AML-193 (cell line): ENCODE measurements at regions not wholly inside any gene's neighbourhood (a gene's known extent, or its start where the extent isn't known, plus 50 kb on each side); places are given as distances from the start of the nearest gene placed in this dataset.

Experiments used
- DNase-seq, 2 experiments: peaks; one replicate each; lab custom pipeline; 2025; lab: John Stamatoyannopoulos, UW

DNA sequence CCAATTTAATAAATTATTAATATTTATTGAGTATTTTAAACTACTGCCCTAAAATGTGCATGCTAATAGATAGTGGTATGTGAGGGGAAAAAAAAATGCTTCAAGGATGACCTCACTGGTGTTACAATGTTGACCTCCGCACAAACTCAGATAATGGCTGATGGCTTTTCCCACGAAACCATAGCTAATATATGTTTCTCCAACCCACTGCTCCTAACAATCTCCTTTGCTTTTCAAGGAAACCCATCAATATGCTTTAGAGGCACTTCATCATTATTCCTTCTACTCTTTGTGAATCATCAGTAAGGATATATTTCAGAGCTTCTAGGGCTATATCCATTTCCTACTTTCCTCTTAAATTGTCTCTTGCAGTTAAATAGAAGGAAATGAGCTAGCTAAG is 1752.0 kb upstream of the TENM3 start:
- DNase-seq, result no peak

DNA sequence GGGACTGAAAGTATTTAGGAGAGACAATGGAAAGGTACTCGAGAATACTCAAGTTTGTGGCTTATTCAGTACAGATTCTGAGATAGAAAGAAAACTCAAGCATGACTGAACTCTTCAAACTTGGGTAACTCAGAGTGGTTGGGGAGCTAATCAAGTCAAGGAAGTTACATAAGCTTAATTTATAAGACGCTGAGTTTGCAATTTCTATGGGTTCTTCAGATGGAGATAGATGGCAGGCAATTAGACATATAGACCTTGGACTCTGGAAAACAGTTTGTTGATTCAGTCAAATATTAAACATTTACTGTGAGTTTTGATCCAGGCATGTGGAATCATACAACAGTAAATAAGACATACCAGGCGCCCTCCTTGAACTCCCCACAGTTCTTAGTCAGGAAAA is 1749.9 kb upstream of the TENM3 start:
- DNase-seq, result no peak

DNA sequence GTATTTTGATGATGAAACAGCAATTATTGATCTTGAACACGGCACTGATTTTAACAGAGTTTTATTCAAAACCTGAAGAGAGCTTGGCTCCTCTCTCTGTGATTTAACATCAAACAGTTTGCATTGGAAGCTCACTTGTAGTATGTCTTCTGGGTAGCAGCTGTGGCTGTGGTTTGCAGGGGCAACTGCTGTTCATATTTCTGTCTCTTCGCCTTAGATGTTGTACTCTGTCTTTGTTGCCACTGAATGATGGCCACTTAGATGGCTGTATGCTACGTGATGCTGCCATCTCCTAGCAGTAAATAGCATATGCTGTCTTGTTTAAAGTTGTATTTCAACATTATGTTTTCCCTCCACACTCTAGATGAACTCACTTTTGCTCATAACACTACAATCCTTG is 1743.0 kb upstream of the TENM3 start:
- no peak for DNase-seq

DNA sequence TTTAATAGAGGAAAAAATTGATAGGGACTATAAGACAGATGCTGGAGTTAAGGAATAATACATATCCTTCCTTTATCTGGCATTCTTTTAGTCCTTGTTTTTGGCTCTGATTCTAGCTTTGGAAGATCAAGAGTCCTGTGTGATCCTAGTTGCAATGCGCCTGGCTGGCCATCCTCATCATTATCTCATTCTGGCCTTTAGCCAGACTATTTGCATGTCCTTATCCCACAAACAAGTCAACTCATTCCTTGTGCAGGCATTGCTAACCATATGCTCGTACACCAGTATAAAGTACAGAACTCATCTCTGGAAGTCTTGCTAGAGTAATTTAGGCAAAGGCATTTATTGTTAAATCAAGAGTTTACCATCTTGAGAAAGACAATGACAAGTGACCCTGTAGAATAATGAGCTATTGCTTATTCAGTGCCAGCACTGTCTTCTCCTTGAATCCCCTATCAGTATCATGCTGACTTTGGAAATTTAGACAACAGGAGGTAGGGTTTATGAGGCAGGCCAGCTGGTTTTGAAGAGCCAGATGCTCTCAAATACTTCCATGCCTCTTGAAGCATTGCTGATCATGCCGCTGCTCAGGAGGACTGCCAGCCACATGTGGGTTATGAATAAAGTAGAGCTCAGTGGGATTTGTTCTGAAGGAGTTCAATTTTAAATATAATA is 1730.3 kb upstream of the TENM3 start:
- no peak for DNase-seq

DNA sequence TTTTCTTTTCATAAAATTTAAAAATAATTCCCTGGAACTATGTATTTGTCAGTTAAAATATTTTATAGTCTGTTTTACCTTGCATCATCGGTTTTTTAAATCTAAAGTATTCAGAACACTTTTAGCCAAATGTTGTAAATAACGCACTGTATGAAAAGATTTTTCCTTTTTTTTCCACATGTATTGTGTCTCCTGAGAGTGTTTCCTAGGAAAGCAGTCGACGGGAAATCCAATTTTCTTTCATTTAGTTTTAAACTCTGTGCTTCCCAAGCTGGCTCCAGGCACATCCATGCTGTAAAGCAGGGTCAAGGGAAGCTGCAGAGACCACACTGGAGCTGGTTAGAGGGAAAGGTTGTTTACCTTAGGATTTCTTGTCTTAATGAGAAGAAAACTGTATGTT is 1724.3 kb upstream of the TENM3 start:
- DNase-seq, result no peak

DNA sequence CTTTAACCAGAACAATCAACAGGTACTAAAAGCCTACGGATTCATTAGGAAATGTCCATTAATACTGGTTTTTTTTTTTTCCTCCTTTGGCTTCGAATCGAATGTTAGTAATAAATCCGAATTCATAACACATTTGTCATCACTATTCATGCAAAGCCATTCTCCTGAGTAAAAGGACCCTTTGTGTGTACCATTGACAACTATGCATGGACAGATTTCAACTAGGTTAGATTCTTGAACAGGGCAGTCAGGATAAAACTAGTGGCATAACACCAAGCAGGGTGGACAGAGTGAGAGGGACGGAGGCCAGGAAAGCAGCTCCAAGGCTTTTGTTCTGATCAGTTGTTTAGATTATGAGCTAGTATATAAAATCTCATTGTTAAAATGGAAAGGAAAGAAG is 1722.0 kb upstream of the TENM3 start:
- DNase-seq, result no peak

DNA sequence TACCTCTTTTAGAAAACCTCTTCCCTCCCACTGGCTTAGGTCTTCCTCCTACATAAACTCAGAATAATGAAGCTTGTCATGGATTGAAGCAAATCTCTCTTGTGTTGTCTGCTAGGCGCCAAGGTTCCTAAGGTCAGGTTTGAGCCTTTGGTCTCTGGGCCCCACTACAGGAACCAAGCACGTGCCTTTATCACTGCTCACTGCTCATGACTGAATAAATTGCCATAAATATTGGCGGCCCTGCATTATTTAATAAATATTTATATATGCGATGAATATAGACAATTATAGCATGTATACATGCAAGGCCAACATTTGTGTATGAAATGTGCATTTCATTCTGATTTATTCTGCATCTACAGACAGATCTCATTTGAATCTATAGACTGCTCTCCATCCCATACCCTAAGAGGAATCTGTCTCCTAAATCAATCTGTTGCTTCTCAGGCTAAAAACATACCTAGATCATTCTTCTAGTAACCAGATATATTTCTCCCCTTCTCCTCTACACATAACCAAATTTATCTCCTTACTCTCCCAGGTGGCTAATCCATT is 1717.6 kb upstream of the TENM3 start:
- no peak for DNase-seq

DNA sequence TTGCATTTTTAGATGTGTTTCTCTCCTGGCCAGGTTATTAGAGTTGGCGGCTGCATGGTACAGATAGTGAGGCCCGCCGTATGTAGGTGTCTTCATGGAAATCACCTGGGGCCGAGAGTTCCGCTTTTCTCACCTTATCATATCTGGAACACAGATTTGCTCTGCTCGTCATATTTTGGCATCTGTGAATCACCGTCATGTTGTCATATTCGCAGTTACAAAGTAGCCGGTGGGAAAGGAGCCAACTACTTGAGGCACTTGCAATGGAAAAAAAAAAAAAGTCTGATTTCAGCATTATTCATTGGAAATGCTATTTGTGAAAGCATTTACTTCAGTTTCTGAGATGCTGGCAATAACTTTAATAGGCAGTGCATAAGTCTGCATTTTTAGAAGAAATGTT is 1715.2 kb upstream of the TENM3 start:
- no peak for DNase-seq

DNA sequence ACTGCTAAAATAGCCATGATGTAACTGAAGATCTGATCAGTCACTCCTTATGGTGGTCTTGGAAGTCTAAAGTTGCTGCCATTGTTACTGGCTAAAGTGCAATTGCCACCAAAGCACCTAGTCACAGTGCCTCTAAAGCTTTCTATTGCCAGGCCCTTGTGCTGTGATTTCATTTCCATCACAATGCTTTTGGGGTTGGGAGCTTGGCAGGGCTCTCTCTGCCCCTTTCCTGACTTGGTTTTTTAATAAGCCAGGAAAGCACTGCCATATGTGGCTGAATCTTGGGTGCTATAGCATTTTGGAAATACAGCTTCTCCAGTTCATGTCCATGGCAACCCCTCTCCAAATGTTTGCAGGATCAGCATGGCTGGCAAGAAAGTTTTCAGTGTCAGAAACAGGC is 1712.4 kb upstream of the TENM3 start:
- DNase-seq, result no peak

DNA sequence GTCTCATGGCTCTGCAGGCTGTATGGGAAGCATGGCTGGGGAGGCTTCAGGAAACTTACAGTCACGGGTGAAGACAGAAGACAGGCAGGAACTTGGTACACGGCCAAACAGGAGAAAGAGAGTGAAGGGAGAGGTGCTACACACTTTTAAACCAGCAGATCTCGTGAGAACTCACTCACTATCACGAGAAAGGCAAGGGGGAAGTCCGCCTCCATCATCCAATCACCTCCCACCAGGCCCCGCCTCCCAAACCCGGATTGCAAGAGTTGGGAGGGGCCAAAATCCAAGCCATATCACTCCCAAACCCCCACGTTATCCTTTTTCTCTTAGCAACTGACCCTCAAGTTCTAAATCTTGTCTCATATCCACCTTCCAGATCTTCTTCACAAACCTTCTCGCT is 1710.5 kb upstream of the TENM3 start:
- DNase-seq, result no peak

DNA sequence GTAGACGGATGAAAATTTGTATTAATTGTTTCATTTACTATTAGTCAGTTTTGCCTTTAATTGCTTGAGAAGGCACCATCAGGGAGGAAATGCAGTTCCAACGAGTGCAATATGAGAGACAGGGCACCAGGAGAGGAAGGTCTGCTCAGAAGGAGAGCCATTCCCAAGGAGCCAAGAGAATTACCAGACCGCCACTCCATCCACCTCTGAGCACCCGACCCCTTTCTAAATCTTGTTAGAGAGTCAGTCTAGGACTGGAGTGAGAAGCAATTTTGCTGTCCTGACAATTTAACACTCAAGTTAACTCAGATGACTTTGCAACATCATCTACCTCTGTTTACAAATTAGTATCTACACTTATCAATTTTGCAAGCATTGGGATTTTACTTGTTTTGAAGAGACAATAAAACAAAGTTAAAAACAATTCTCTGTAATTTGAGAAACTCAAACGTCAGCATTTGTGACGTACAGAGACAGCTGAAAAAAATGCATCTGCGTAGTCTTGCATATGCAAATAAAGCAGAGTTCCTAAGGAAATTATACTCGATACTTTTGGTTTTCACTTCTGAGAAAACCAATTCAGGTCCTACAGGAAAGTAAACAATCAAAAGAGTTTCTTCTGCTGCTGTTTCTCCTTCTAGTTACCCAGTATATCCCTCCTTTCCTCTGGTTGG is 1704.7 kb upstream of the TENM3 start:
- DNase-seq, result no peak

DNA sequence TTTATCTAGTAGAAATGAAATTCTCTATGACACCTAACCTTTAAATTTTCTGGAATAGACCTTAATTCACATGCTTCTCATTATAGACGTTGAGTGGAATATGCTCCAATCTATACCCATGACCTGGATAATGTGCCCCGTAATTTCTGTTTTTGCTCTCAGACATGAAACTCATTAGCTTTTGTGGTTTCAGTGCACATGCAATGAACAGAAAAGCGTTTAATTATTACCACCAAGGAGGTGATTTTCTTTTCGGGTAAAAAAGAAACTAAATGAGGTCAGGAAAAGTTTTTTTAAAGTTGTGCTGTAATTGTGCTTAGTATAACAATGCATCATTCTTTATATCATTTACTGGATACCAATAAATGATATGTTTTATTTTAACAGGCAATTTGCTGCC is 1703.9 kb upstream of the TENM3 start:
- DNase-seq, result no peak

DNA sequence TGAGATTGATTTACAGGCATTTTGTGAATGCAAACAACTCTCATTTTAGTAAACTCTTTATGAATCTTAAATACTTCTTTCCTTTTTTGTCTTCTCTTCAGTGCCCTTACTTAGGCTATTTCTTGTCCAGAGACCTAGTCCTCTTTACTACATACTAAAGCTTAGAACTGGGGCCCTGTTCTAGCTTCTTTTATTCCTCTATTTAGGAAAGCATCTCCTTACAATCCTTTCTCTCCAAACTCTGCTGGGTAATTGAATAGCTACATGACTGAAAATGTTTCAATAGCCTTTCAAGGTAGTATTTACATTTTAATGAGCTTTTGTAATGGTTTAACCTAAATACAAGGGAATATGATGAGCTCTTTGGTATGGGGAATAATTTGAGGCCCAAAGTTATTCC is 1701.5 kb upstream of the TENM3 start:
- no peak for DNase-seq

DNA sequence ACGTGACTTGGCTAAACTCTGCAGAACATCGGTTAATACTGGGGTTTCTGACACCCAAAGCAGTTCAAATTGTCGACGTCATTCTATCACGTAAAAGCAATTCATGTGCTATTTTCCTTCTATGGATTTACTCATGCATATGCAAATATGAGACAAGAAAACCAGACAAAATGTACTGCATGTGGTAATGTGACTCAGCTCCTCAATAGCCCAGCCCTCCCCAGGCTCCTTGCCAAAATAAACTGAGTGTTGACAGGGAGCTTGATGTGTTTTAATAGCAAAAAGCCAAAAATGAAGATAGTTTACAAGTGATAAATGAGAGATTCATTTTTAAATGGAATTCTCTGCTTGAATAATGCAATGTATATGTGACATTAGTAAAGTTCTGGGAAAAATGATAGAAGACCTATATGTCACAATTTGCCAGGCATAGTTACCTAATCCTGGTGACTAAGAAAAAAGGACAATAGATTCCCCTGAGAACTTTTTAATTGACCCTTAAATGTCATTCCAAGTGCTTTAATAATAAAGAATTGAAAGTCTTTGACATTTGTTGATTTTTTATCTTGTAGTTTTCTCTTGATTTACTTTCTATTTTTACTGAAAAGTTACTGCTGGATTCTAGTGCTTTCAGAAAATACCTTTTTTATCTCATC is 1700.6 kb upstream of the TENM3 start:
- DNase-seq, result no peak

DNA sequence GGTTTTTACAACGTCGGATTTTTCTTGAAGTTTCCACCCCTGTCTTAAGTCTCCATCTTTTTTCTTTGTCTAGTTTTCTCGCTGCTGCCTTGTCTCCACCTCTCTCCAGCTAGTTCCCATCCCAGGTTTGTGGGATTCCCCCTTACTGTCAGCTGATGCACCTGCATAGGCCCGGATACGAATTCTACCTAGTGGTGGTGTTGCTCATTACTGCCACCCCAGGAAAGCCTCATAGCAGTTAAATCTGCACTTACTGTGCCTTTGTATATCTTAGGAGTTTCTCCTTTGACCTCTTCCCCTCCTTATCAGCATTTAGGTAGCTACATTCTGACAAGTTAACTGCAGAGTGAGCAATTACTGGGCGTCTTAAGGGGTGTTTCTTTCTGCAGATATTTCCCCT is 1693.1 kb upstream of the TENM3 start:
- DNase-seq, result no peak

DNA sequence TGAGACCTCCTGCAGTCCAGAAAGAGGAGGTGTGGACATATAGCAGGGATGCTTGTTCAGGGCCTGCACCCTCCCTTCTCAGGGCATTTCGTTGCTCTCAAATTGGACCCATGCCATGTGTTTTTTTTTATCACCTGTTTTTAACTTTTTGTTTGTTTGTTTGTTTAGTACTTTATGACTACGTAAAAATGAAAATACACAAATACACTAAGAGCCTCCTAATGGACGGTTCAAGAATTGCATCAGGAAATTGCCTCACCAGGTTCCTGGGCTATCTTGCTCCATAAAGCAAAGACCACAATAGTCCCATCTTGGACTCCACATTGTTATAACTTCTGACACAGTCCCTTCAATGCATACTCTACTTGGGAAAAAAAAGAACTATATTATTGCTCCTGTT is 1685.9 kb upstream of the TENM3 start:
- no peak for DNase-seq

DNA sequence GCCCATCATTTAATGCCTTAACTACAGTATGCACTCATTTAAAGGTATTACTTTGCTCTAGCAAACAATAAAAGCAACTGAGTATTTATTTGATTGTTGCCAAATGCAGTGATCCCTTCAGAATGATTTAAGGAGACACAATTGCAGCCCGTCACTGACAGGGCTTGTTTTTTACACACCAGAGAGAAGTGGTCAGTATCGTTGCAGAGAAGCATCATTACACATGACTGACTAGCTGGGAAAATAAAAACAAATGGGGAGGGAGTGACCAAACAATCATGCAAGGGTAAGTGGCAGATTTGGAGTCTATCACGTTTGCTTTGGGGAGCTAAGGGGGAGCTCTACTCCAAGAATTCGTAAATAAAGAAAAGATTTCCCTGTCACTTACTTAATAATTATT is 1685.3 kb upstream of the TENM3 start:
- DNase-seq, result no peak

DNA sequence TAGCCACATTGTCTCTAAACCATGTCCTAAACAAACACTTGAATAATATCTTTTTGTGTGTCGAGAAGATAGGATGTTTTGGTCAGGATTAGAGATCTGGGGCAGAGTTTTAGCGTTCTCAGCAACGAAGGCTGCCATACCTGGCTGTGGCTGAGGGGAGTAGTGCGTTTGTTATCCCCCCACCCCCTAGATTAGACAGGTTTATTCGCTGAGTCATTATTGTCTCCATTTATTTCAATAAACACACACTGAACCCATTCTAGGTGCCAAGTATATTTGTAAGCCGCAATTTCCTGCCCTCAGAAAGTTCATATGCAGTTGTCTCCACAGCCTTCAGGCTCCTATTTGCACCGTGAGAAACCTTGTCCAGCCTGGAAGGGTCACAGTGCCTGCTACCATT is 1684.8 kb upstream of the TENM3 start:
- no peak for DNase-seq

DNA sequence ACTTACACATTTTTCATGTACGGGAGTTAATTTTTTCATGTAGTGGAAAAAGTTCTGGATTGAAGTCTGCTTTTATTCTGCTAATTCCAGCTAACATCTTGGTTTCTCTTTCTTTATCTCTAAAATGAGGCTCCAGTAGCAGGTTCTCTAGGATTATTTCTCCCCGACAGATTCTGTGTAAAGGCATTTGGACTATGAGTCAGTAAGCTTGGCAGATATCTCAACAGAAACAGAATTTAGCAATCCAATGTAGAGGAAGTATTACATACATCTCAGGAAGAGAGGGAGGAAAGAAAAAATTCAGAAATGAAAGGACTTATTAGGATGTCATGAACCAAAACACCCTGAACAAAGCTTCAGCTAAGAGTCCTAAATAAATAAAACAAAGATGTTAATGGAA is 1682.3 kb upstream of the TENM3 start:
- DNase-seq, result peak; percentile 77 to 86

DNA sequence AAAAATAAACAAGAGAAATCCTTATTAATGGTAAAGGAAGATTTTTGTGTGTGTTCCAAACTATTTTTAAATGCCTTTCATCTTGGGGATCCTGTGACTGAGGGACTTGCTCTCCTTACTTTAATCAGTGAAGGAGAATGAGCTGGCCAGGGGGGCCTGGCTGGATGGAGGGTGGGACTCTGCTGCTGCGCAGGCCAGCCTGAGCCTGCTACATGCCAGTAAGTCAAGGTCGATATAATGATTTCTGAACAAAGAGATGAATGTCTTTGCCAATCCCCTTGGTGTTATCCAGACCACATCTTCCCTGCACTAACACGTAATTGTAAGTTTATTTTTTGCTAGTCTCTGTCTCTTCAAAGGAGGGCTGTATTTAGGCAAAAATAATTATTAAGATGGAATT is 1679.2 kb upstream of the TENM3 start:
- DNase-seq, result no peak

DNA sequence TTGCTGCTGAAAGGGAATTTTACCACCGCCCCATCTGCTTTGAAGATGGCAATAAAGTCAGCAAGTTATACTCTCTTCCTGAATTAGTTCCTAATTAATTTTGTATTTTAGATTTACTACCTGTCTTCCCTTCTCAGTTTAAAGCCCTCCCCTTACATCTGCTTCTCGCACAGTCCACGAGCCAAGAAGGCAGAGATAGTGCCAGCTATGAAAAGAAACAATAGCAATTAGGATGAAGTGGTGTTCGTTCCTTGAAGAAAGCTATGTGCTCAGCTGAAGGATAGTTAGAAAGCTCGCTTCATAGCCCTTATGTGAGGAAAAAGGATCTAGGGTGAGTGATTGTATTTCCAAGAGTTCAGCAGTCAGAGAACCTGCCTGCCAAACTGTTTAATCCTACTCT is 1678.8 kb upstream of the TENM3 start:
- no peak for DNase-seq

DNA sequence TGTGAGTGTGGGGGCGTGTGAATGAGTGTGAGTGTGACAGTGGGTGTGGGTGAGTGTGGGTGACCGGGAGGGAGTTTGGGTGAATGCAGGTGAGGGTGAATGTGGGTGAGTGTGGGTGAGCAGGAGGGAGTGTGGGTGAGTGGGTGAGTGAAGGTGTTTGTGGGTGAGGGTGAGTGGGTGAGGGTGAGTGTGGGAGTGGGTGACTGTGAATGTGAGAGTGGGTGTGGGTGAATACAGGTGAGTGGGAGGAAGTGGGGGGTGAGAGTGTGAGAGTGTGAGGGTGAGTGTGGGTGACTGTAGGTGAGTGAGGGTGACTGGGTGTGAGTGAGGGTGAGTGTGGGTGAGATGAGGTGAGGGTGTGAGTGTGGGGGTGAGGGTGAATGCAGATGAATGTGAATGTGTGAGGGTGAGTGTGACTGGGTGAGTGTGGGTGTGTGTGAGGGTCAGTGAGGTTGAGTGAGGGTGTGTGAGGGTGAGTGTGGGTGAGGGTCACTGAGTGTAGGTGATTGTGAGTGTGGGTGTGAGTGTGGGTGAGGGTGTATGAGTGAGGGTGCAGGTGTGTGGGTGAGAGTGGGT is 1677.3 kb upstream of the TENM3 start:
- DNase-seq, result no peak

DNA sequence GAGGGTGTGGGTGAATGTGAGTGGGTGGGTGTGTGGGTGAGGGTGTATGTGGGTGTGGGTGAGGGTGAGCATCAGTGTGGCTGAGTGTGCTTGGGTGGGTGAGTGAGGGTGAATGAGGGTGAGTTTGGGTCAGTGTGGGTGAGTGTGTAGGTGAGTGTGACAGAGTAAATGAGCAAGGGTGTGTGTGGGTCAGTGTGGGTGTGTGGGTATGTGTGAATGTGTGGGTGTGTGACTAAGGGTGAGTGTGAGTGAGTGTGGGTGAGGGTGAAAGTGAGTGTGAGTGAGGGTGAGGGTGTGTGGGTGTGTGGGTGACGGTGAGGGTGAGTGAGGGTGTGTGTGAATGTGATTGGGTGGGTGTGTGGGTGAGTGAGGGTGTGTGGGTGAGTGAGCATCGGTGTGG is 1676.7 kb upstream of the TENM3 start:
- no peak for DNase-seq
